HL-60 (cell line): ENCODE measurements at regions not wholly inside any gene's neighbourhood (a gene's known extent, or its start where the extent isn't known, plus 50 kb on each side); places are given as distances from the start of the nearest gene placed in this dataset.

ENCODE experiments used
- DNase-seq, 2 experiments: peaks; one replicate each; pipeline ENCODE4 v3.0.0-alpha.2; 2010 to 2020; ENCODE audit warnings: low read depth in 1 of 2, low spot score in 1 of 2
- H3K27ac ChIP-seq: fragments of 250-450 bp; sonication (Bioruptor Pico); replicated peaks from 2 replicates; pipeline ENCODE4 v1.5.1; 2020; ENCODE audit warnings: mild to moderate bottlenecking, moderate library complexity
- H3K27me3 ChIP-seq: fragments of 250-450 bp; sonication (Bioruptor Pico); 2 replicates; pipeline ENCODE4 v1.5.1; 2021; ENCODE audit warnings: mild to moderate bottlenecking, moderate library complexity; ENCODE audit not compliant: insufficient read depth, poor library complexity, severe bottlenecking
- H3K4me3 ChIP-seq: replicated peaks from 2 replicates; pipeline ENCODE4 v1.5.1; 2011; ENCODE audit warnings: mild to moderate bottlenecking, control low read depth, low read length; ENCODE audit not compliant: insufficient read depth
- GABPA ChIP-seq: IDR thresholded peaks from 2 replicates; pipeline ENCODE4 v1.6.1; 2012; ENCODE audit warnings: low read depth
- POLR2AphosphoS5 ChIP-seq: IDR thresholded peaks from 2 replicates; pipeline ENCODE4 v1.6.1; 2012; ENCODE audit warnings: low read depth
- SPI1 ChIP-seq: IDR thresholded peaks from 2 replicates; pipeline ENCODE4 v1.6.1; 2012; ENCODE audit warnings: low read depth, mild to moderate bottlenecking, borderline replicate concordance
- TF ChIP-seq, protein P1 (sequence below): IDR thresholded peaks from one replicate; pipeline ENCODE4 v1.5.1; 2011; ENCODE audit warnings: low read length, control low read depth, inconsistent platforms; ENCODE audit not compliant: insufficient read depth
- TF ChIP-seq, protein P2 (sequence below): IDR thresholded peaks from 2 replicates; pipeline ENCODE4 v1.6.1; 2012; ENCODE audit warnings: low read depth; ENCODE audit not compliant: insufficient replicate concordance

DNA sequence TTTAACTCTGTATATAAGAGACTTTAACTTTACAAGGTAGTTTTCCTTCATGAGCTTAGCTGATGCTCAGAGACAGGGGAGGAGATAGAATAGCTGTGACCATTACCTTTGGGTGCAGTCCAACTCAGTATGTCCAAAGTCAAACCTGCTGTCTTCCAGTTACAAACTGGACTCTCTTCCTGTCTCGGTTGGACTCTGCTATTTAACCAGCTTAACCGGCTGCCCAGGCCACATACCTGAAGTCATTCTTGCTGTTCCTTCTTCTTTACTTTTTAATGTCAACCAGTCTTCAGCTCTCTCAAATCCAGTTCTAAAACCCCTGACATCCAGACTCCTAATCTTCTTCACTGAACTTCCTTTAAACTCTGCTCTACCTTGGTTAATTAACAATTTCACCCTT, 138.3 kb upstream of the TSHZ2 start:
- no peak for DNase-seq
- Histone ChIP-seq H3K27ac (no peak overlapping the region), H3K27me3 (no peaks in the 10 kb centered on the region), H3K4me3 (no peak overlapping the region)
- TF ChIP-seq SPI1 (no peak), POLR2AphosphoS5 (no peak), GABPA (no peak)
- TF ChIP-seq, protein P1, sequence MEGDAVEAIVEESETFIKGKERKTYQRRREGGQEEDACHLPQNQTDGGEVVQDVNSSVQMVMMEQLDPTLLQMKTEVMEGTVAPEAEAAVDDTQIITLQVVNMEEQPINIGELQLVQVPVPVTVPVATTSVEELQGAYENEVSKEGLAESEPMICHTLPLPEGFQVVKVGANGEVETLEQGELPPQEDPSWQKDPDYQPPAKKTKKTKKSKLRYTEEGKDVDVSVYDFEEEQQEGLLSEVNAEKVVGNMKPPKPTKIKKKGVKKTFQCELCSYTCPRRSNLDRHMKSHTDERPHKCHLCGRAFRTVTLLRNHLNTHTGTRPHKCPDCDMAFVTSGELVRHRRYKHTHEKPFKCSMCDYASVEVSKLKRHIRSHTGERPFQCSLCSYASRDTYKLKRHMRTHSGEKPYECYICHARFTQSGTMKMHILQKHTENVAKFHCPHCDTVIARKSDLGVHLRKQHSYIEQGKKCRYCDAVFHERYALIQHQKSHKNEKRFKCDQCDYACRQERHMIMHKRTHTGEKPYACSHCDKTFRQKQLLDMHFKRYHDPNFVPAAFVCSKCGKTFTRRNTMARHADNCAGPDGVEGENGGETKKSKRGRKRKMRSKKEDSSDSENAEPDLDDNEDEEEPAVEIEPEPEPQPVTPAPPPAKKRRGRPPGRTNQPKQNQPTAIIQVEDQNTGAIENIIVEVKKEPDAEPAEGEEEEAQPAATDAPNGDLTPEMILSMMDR: no peak
- TF ChIP-seq, protein P2, sequence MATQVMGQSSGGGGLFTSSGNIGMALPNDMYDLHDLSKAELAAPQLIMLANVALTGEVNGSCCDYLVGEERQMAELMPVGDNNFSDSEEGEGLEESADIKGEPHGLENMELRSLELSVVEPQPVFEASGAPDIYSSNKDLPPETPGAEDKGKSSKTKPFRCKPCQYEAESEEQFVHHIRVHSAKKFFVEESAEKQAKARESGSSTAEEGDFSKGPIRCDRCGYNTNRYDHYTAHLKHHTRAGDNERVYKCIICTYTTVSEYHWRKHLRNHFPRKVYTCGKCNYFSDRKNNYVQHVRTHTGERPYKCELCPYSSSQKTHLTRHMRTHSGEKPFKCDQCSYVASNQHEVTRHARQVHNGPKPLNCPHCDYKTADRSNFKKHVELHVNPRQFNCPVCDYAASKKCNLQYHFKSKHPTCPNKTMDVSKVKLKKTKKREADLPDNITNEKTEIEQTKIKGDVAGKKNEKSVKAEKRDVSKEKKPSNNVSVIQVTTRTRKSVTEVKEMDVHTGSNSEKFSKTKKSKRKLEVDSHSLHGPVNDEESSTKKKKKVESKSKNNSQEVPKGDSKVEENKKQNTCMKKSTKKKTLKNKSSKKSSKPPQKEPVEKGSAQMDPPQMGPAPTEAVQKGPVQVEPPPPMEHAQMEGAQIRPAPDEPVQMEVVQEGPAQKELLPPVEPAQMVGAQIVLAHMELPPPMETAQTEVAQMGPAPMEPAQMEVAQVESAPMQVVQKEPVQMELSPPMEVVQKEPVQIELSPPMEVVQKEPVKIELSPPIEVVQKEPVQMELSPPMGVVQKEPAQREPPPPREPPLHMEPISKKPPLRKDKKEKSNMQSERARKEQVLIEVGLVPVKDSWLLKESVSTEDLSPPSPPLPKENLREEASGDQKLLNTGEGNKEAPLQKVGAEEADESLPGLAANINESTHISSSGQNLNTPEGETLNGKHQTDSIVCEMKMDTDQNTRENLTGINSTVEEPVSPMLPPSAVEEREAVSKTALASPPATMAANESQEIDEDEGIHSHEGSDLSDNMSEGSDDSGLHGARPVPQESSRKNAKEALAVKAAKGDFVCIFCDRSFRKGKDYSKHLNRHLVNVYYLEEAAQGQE: no peak

DNA sequence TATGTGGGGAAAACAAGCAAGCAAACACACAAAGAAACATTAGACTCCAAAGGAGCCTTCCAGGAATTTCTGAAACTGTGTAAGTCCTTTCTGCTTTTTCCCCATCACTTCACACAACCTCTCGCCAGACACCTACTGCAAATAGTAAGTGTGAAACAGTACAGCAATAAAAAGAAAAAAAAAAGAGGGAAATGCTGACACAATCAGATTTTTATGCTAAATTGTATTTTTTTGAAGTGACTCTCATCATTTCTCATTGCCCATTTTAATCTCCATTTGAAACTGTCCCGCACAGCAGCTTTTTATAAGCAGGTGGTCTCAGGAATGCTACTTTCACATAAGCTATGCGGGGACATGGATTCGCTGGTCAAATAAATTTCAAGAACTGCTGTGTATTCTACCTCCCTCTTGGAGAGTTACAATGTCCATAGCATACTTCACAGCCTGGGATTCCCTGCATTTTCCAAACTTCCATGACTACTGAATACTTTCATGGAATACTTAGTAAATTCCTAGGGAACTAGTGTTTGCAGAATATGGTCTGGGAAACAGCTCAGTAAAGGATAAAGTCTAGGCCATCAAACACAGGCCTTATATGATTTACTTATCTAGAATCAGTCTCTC, 139.9 kb upstream of the TSHZ2 start:
- Histone ChIP-seq H3K27ac (no peak overlapping the region), H3K27me3 (no peaks in the 10 kb centered on the region), H3K4me3 (no peak overlapping the region)
- DNase-seq: no peak
- TF ChIP-seq GABPA (no peak), SPI1 (no peak), POLR2AphosphoS5 (no peak)
- TF ChIP-seq, protein P1: no peak
- TF ChIP-seq, protein P2: no peak

DNA sequence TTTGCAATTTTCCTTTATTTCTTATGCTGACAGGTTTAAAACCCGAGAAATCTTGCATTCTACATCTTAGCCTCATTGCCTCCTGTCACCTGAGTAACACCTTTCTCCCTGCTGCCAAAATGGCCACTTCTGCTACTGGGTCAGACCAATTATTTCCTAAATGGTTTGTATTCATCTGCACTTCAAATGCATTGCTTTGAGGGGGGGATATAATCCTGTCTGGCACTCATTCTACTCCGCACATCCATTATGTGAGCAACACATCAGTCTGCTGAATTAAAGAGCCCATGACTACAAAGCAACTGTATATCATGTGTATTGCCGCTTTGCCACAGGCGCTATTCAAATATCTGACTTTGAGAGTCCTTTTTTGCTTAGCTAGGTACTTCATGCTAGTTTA, 141.6 kb upstream of the TSHZ2 start:
- TF ChIP-seq, protein P2: no peak
- TF ChIP-seq, protein P1: no peak
- TF ChIP-seq SPI1 (no peak), GABPA (no peak), POLR2AphosphoS5 (no peak)
- no peak for DNase-seq
- Histone ChIP-seq H3K27me3 (no peaks in the 10 kb centered on the region), H3K4me3 (no peak overlapping the region), H3K27ac (no peak overlapping the region)
